ENCODE measurements at regions not wholly inside any gene's neighbourhood (a gene's known extent, or its start where the extent isn't known, plus 50 kb on each side); places are given as distances from the start of the nearest gene placed in this dataset.

GRCh38 chr4:187942968-187943367, 52.6 kb upstream of the ZFP42 start:
- FAIRE-seq (no peak), DNase-seq (ENCODE audit: low read depth in 1 of 2, low spot score in 2 of 2) (no peak)
- H3K27ac ChIP-seq (ENCODE audit: low read depth, low read length) = no peak overlapping the region
- 84% methylated on average over 6 of the region's 6 CpGs; no CpG with 5 or more reads in 1 of the 2 experiments for WGBS, 2 experiments (ENCODE audit: extremely low coverage in 1 of 2, insufficient coverage in 1 of 2, insufficient read length in 1 of 2, insufficient replicate concordance in 2 of 2, low coverage in 1 of 2, low lambda C conversion rate in 2 of 2, missing lambda C conversion rate in 1 of 2)
- H3K36me3 ChIP-seq (ENCODE audit: control insufficient read depth in 2 of 4, insufficient read depth in 4 of 4, low read length in 3 of 4) = no peaks in the 10 kb centered on the region
- H3K14ac ChIP-seq (ENCODE audit: insufficient read length) = no peak overlapping the region
- H3K18ac ChIP-seq (ENCODE audit: extremely low read depth, low read length) = no peak overlapping the region
- no peaks in the 10 kb centered on the region for H3K79me2 ChIP-seq (ENCODE audit: control insufficient read depth in 1 of 2, insufficient read depth in 2 of 2, low read length in 2 of 2)
- H3K4me2 ChIP-seq (ENCODE audit: insufficient read depth in 1 of 2, low read depth in 2 of 2, low read length in 2 of 2) = no peak overlapping the region
- ChIA-PET POLR2A (ENCODE audit: partially characterized antibody) (no interaction called here), CTCF (ENCODE audit: partially characterized antibody) (interaction anchor here (1.5 kb wide), 1 partner anchor 243 kb away, joined by 3 read pairs; no protein-coding TSS in a partner anchor)
- H3K4me1 ChIP-seq (replicated peaks in 1 of 4; ENCODE audit: control insufficient read depth in 3 of 4, insufficient read depth in 4 of 4, low read length in 3 of 4) = no peaks in the 10 kb centered on the region
- H4K20me1 ChIP-seq (replicated peaks in 1 of 2; ENCODE audit: control insufficient read depth in 1 of 2, insufficient read depth in 2 of 2, low read length in 2 of 2) = no peaks in the 10 kb centered on the region
- no peaks in the 10 kb centered on the region for H3K79me1 ChIP-seq (ENCODE audit: low read depth, low read length)
- no peak overlapping the region for H3K23ac ChIP-seq (ENCODE audit: insufficient read length)
- H3K56ac ChIP-seq (replicated peaks; ENCODE audit: insufficient read length, low read depth, low read length) = no peak overlapping the region
- no peak overlapping the region for H2BK120ac ChIP-seq (replicated peaks; ENCODE audit: low read depth, low read length)
- H2AK5ac ChIP-seq (ENCODE audit: low read depth, low read length) = no peak overlapping the region
- H2AFZ ChIP-seq (ENCODE audit: low read length) = no peak overlapping the region
- no peaks in the 10 kb centered on the region; the same call in 1 of the 2 replicates for H3K23me2 ChIP-seq (ENCODE audit: low read depth, low read length)
- H3K4ac ChIP-seq (replicated peaks; ENCODE audit: insufficient read length, low read depth, low read length) = no peak overlapping the region
- H4K5ac ChIP-seq (ENCODE audit: insufficient read length, low read depth, low read length) = no peak overlapping the region
- no peak overlapping the region for H2BK5ac ChIP-seq (ENCODE audit: low read depth, low read length)
- H4K8ac ChIP-seq (ENCODE audit: extremely low read depth, insufficient read depth, low read length) = no peak overlapping the region
- no peaks in the 10 kb centered on the region for H3K9me3 ChIP-seq (ENCODE audit: insufficient read depth in 2 of 2, low read depth in 1 of 2, low read length in 1 of 2)
- H2BK20ac ChIP-seq (ENCODE audit: low read length) = no peak overlapping the region
- no peak overlapping the region for H3K9ac ChIP-seq (replicated peaks in 1 of 4; ENCODE audit: extremely low read depth in 1 of 4, low read depth in 3 of 4, low read length in 3 of 4)
- H4K91ac ChIP-seq (replicated peaks; ENCODE audit: insufficient read length, low read length) = no peak overlapping the region
- H2BK12ac ChIP-seq (ENCODE audit: low read depth, low read length) = no peak overlapping the region
- TF ChIP-seq MAFK (IDR thresholded peaks at IDR 0.05; ENCODE audit: low read depth, low read length) = 0 out of 2 replicates have a peak, but pooled peaks have one; percentile 19
- no peak for TF ChIP-seq MAX (IDR thresholded peaks at IDR 0.05)
- TF ChIP-seq ATF3 (IDR thresholded peaks at IDR 0.05; ENCODE audit: insufficient read depth, low read depth, low read length) = no peak
- no peak for TF ChIP-seq PHF8 (conservative IDR thresholded peaks at IDR 0.05; ENCODE audit: low read depth, low read length)
- TF ChIP-seq SAP30 (IDR thresholded peaks at IDR 0.05; ENCODE audit: insufficient read depth, insufficient replicate concordance, low read length) = no peak
- no peaks in the 10 kb centered on the region for H3K27me3 ChIP-seq (replicated peaks in 1 of 4; ENCODE audit: control insufficient read depth in 3 of 4, extremely low read depth in 1 of 4, insufficient read depth in 3 of 4, low read length in 3 of 4)
- H2BK15ac ChIP-seq (ENCODE audit: low read length) = no peak overlapping the region
- no peak overlapping the region for H3K4me3 ChIP-seq (ENCODE audit: extremely low read depth in 1 of 4, insufficient read depth in 2 of 4, low read depth in 3 of 4, low read length in 4 of 4)

Measured in H1 (cell line).